HCT116 (cell line): ENCODE measurements at regions not wholly inside any gene's neighbourhood (a gene's known extent, or its start where the extent isn't known, plus 50 kb on each side); places are given as distances from the start of the nearest gene placed in this dataset.

ENCODE experiments used
- ATAC-seq: fragments of 200-7000 bp; cut with Tn5 transposase; 2 replicates; pipeline ENCODE4 v1.9.1; 2020; ENCODE audit warnings: mild to moderate bottlenecking, moderate library complexity
- BruUV-seq: library from RNA; stranded (reverse); fragments of 400-500 nt; replicated peaks from 2 replicates; lab custom pipeline; 2021; lab: Mats Ljungman, UMichigan
- CTCF ChIA-PET: fragments of 300-600 bp; sonication (Branson Sonifier 250); formaldehyde crosslinking; loops from one replicate; lab custom pipeline; 2021; ENCODE audit warnings: antibody characterized with exemption; lab: Charles Lee
- POLR2A ChIA-PET: fragments of 300-600, 350-600 bp; sonication (Branson Sonifier 250); formaldehyde crosslinking; loops from one replicate; lab custom pipeline; 2021; ENCODE audit warnings: antibody characterized with exemption; lab: Charles Lee
- RAD21 ChIA-PET, 2 experiments: fragments of 300-600 bp; sonication (Branson Sonifier 250); formaldehyde crosslinking; loops; one replicate each; lab custom pipeline; 2023; ENCODE audit warnings: low total read pairs in 2 of 2; ENCODE audit not compliant: uncharacterized antibody in 2 of 2, unreplicated experiment in 2 of 2, low non-redundant PET in 1 of 2; lab: Charles Lee
- DNase-seq: peaks from one replicate; pipeline ENCODE4 v3.0.0-alpha.2; 2010; ENCODE audit warnings: low read depth, low spot score
- H2AFZ ChIP-seq: fragments of 200-600 bp; shearing (Covaris generic), sonication (generic); 2 replicates; pipeline ENCODE4 v1.6.1; 2017; ENCODE audit warnings: low read depth, mixed run types, mixed read lengths, antibody characterized with exemption, low read length; ENCODE audit not compliant: poor library complexity, severe bottlenecking
- H3K27ac ChIP-seq: 2 replicates; pipeline ENCODE4 v1.5.1; 2012; ENCODE audit warnings: low read depth, low read length
- H3K27me3 ChIP-seq: fragments of 200-600 bp; sonication (generic); 2 replicates; pipeline ENCODE4 v1.6.1; 2016; ENCODE audit warnings: mixed run types, low read length, mixed read lengths; ENCODE audit not compliant: insufficient read depth
- H3K36me3 ChIP-seq, 2 experiments: fragments of 200-500 bp in 1 of 2; fragments of 200-600 bp in 1 of 2; sonication (Bioruptor generic) in 1 of 2; sonication (generic) in 1 of 2; 2 replicates each; pipeline versions ENCODE4 v1.5.1 to v1.6.1; 2014 to 2016; ENCODE audit warnings: low read length in 2 of 2, inconsistent platforms in 1 of 2, mixed read lengths in 1 of 2, mixed run types in 1 of 2; ENCODE audit not compliant: insufficient read depth in 2 of 2, control insufficient read depth in 1 of 2
- H3K4me1 ChIP-seq, 2 experiments: fragments of 200-600 bp in 1 of 2; sonication (generic) in 1 of 2; 2 replicates each; pipeline versions ENCODE4 v1.5.1 to v1.6.1; 2012 to 2017; ENCODE audit warnings: low read length in 2 of 2, inconsistent platforms in 1 of 2, mild to moderate bottlenecking in 1 of 2, mixed read lengths in 1 of 2, mixed run types in 1 of 2, moderate library complexity in 1 of 2; ENCODE audit not compliant: insufficient read depth in 2 of 2, control insufficient read depth in 1 of 2
- H3K4me2 ChIP-seq: fragments of 200-600 bp; sonication (generic); 2 replicates; pipeline ENCODE4 v1.6.1; 2017; ENCODE audit warnings: mixed run types, low read length, mixed read lengths
- H3K4me3 ChIP-seq, 2 experiments: fragments of 200-600 bp in 1 of 2; sonication (generic) in 1 of 2; replicated peaks in 1 of 2; 2 replicates each; pipeline ENCODE4 v1.5.1; 2011 to 2016; ENCODE audit warnings: low read length in 2 of 2, control low read depth in 1 of 2, low read depth in 1 of 2, mild to moderate bottlenecking in 1 of 2, mixed read lengths in 1 of 2, mixed run types in 1 of 2
- H3K79me2 ChIP-seq: fragments of 200-600 bp; sonication (generic); 2 replicates; pipeline ENCODE4 v1.6.1; 2017; ENCODE audit warnings: mild to moderate bottlenecking, mixed run types, low read length, moderate library complexity, mixed read lengths; ENCODE audit not compliant: insufficient read depth
- H3K9ac ChIP-seq: fragments of 200-600 bp; sonication (generic); 2 replicates; pipeline ENCODE4 v1.6.1; 2016; ENCODE audit warnings: low read length, mixed read lengths
- H3K9me2 ChIP-seq: fragments of 200-600 bp; sonication (generic), shearing (Covaris generic); 2 replicates; pipeline ENCODE4 v1.6.1; 2017; ENCODE audit warnings: mixed run types, mild to moderate bottlenecking, moderate library complexity; ENCODE audit not compliant: insufficient read depth
- H3K9me3 ChIP-seq, 2 experiments: fragments of 200-500 bp in 1 of 2; fragments of 200-600 bp in 1 of 2; sonication (Bioruptor generic) in 1 of 2; sonication (generic) in 1 of 2; 2 replicates each; pipeline ENCODE4 v1.6.1; 2014 to 2017; ENCODE audit warnings: low read length in 2 of 2, mixed read lengths in 2 of 2, inconsistent platforms in 1 of 2, low read depth in 1 of 2, mild to moderate bottlenecking in 1 of 2, mixed run types in 1 of 2, moderate library complexity in 1 of 2; ENCODE audit not compliant: control insufficient read depth in 1 of 2, insufficient read depth in 1 of 2
- H4K20me1 ChIP-seq: fragments of 200-600 bp; sonication (generic), shearing (Covaris generic); 2 replicates; pipeline ENCODE4 v1.6.1; 2017; ENCODE audit warnings: mixed run types, mild to moderate bottlenecking, moderate library complexity; ENCODE audit not compliant: insufficient read depth
- ATF3 ChIP-seq: IDR thresholded peaks from 2 replicates; pipeline ENCODE4 v1.6.1; 2012
- CBX3 ChIP-seq: IDR thresholded peaks from 2 replicates; pipeline ENCODE4 v1.6.1; 2012; ENCODE audit warnings: low read depth
- CEBPB ChIP-seq: IDR thresholded peaks from 2 replicates; pipeline ENCODE4 v1.6.1; 2012; ENCODE audit warnings: low read depth
- CTCF ChIP-seq, 3 experiments: fragments of 200-600 bp in 1 of 3; sonication (generic) in 1 of 3; IDR thresholded peaks in 2 of 3; conservative IDR thresholded peaks in 1 of 3; 2 replicates each; pipeline ENCODE4 v1.5.1; 2012 to 2017; ENCODE audit warnings: low read depth in 2 of 3, low read length in 2 of 3, antibody characterized with exemption in 1 of 3, borderline replicate concordance in 1 of 3, control low read depth in 1 of 3, mild to moderate bottlenecking in 1 of 3, mixed read lengths in 1 of 3, mixed run types in 1 of 3, moderate library complexity in 1 of 3; ENCODE audit not compliant: insufficient read depth in 1 of 3
- EGR1 ChIP-seq: IDR thresholded peaks from 2 replicates; pipeline ENCODE4 v1.6.1; 2012; ENCODE audit warnings: low read depth
- ELF1 ChIP-seq: IDR thresholded peaks from 2 replicates; pipeline ENCODE4 v1.6.1; 2012; ENCODE audit warnings: low read depth, borderline replicate concordance
- EZH2 ChIP-seq: fragments of 200-600 bp; sonication (generic); IDR thresholded peaks from 2 replicates; pipeline ENCODE4 v1.6.1; 2017; ENCODE audit warnings: antibody characterized with exemption, mixed run types
- EZH2phosphoT487 ChIP-seq: fragments of 200-600 bp; IDR thresholded peaks from 2 replicates; pipeline ENCODE4 v1.6.1; 2018; ENCODE audit warnings: antibody characterized with exemption, borderline replicate concordance
- FOSL1 ChIP-seq: IDR thresholded peaks from 2 replicates; pipeline ENCODE4 v1.6.1; 2012; ENCODE audit warnings: low read depth
- JUND ChIP-seq: IDR thresholded peaks from 2 replicates; pipeline ENCODE4 v1.6.1; 2012
- MAX ChIP-seq: IDR thresholded peaks from 2 replicates; pipeline ENCODE4 v1.6.1; 2012
- POLR2A ChIP-seq: IDR thresholded peaks from 2 replicates; pipeline ENCODE4 v1.7.0; 2011; ENCODE audit warnings: borderline replicate concordance; ENCODE audit not compliant: insufficient read depth, insufficient read length; ENCODE audit errors: extremely low read depth
- POLR2AphosphoS5 ChIP-seq: IDR thresholded peaks from 2 replicates; pipeline ENCODE4 v1.6.1; 2011; ENCODE audit warnings: mild to moderate bottlenecking, low read depth, low read length, moderate library complexity
- SRF ChIP-seq: IDR thresholded peaks from 2 replicates; pipeline ENCODE4 v1.6.1; 2012; ENCODE audit warnings: low read depth
- TCF7L2 ChIP-seq: IDR thresholded peaks from 2 replicates; pipeline ENCODE4 v1.7.0; 2011; ENCODE audit warnings: borderline replicate concordance, inconsistent platforms; ENCODE audit not compliant: insufficient read depth, insufficient read length; ENCODE audit errors: extremely low read depth
- ZBTB33 ChIP-seq: IDR thresholded peaks from 2 replicates; pipeline ENCODE4 v1.6.1; 2011; ENCODE audit warnings: mild to moderate bottlenecking, low read length, moderate library complexity; ENCODE audit not compliant: insufficient replicate concordance; ENCODE audit errors: extremely low read depth
- ZFX ChIP-seq: fragments of 450-650 bp; IDR thresholded peaks from 2 replicates; pipeline ENCODE4 v1.6.1; 2017
- intact Hi-C: fragments of 100-400 bp; cut with micrococcal nuclease; formaldehyde crosslinking; loops from 2 replicates; pipeline ENCODE4 v1.10.0; 2022

GRCh38 chr6:21908161-21908848 is 314.8 kb downstream of the SOX4 start (continued):
- no peak for TF ChIP-seq ZBTB33
- TF ChIP-seq EZH2phosphoT487 = no peak
- TF ChIP-seq JUND = no peak
- TF ChIP-seq TCF7L2 = no peak
- TF ChIP-seq, all 23 proteins: peak for 0

GRCh38 chr6:21909321-21909720 is 315.8 kb downstream of the SOX4 start:
- DNase-seq (no peak), ATAC-seq (no peak)
- BruUV-seq = no TSS peak
- Histone ChIP-seq H3K9me2 (no peaks in the 10 kb centered on the region), H3K27ac (no peak overlapping the region), H3K27me3 (no peaks in the 10 kb centered on the region), H3K4me3 (no peak overlapping the region), H3K79me2 (no peaks in the 10 kb centered on the region), H3K4me1 (no peaks in the 10 kb centered on the region), H3K4me2 (no peak overlapping the region), H2AFZ (no peak overlapping the region), H3K36me3 (no peaks in the 10 kb centered on the region), H4K20me1 (no peaks in the 10 kb centered on the region), H3K9me3 (no peaks in the 10 kb centered on the region), H3K9ac (no peak overlapping the region)
- RAD21 ChIA-PET = no interaction called here
- POLR2A ChIA-PET = no interaction called here
- CTCF ChIA-PET = no interaction called here
- intact Hi-C loops = no loop called here
- TF ChIP-seq JUND (no peak), POLR2AphosphoS5 (no peak), ELF1 (no peak), ATF3 (no peak), CEBPB (no peak), TCF7L2 (no peak), EZH2phosphoT487 (no peak), CTCF (IDR thresholded peaks at IDR 0.05 in 2 of 3, conservative IDR thresholded peaks at IDR 0.05 in 1 of 3; ENCODE audit: borderline replicate concordance in 1 of 3, insufficient read depth in 1 of 3, low read depth in 2 of 3, low read length in 2 of 3) (no peak), CBX3 (no peak), ZFX (no peak), MAX (no peak), ZBTB33 (no peak), SRF (no peak), POLR2A (no peak), EZH2 (no peak), FOSL1 (no peak), EGR1 (no peak)
